ENCODE measurements at regions not wholly inside any gene's neighbourhood (a gene's known extent, or its start where the extent isn't known, plus 50 kb on each side); places are given as distances from the start of the nearest gene placed in this dataset.
A peak's percentile ranks its signal among the peaks of the same experiment; 100 is the strongest.
"Not testable (repeated sequence)": the region's sequence is repeated elsewhere in the genome, so short reads cannot be mapped to it uniquely, and the experiment has no call there.

- peak in 1 of 2 donors; percentile 6 for DNase-seq (ENCODE audit: extremely low read depth in 1 of 2, low read depth in 1 of 2)
Measured at GRCh38 chr21:36207577-36208320, 51.1 kb downstream of the DOP1B start.

- DNase-seq (ENCODE audit: extremely low read depth in 1 of 2, low read depth in 1 of 2), result no peak
Measured at GRCh38 chr21:36208326-36209013, 51.8 kb downstream of the DOP1B start.

- DNase-seq (ENCODE audit: extremely low read depth in 1 of 2, low read depth in 1 of 2), result peak in 1 of 2 donors; percentile 25
Measured at GRCh38 chr21:36209626-36210171, 53.1 kb downstream of the DOP1B start.

GRCh38 chr21:36210779-36211659 lies 54.4 kb downstream of the DOP1B start:
- no peak for DNase-seq (ENCODE audit: extremely low read depth in 1 of 2, low read depth in 1 of 2)

- no peak for DNase-seq (ENCODE audit: extremely low read depth in 1 of 2, low read depth in 1 of 2)
Measured at GRCh38 chr21:36211660-36212512, 55.3 kb downstream of the DOP1B start.

- DNase-seq (ENCODE audit: extremely low read depth in 1 of 2, low read depth in 1 of 2), result no peak
Measured at GRCh38 chr21:36212513-36212780, 55.8 kb downstream of the DOP1B start.

GRCh38 chr21:36214561-36214960 lies 57.9 kb downstream of the DOP1B start:
- DNase-seq (ENCODE audit: extremely low read depth in 1 of 2, low read depth in 1 of 2), result no peak

GRCh38 chr21:36217743-36218142 lies 61.1 kb downstream of the DOP1B start:
- no peak for DNase-seq (ENCODE audit: extremely low read depth in 1 of 2, low read depth in 1 of 2)

- DNase-seq (ENCODE audit: extremely low read depth in 1 of 2, low read depth in 1 of 2), result no peak
Measured at GRCh38 chr21:36218691-36219090, 62.1 kb downstream of the DOP1B start.

- no peak for DNase-seq (ENCODE audit: extremely low read depth in 1 of 2, low read depth in 1 of 2)
Measured at GRCh38 chr21:36223451-36223850, 66.8 kb downstream of the DOP1B start.

GRCh38 chr21:36229181-36229580 lies 72.6 kb downstream of the DOP1B start:
- no peak for DNase-seq (ENCODE audit: extremely low read depth in 1 of 2, low read depth in 1 of 2)

GRCh38 chr21:36231444-36231843 lies 74.8 kb downstream of the DOP1B start:
- DNase-seq (ENCODE audit: extremely low read depth in 1 of 2, low read depth in 1 of 2), result not testable (repeated sequence)

GRCh38 chr21:36232641-36233040 lies 76.0 kb downstream of the DOP1B start:
- DNase-seq (ENCODE audit: extremely low read depth in 1 of 2, low read depth in 1 of 2), result no peak

- no peak for DNase-seq (ENCODE audit: extremely low read depth in 1 of 2, low read depth in 1 of 2)
Measured at GRCh38 chr21:36235058-36235582, 78.5 kb downstream of the DOP1B start.

- no peak for DNase-seq (ENCODE audit: extremely low read depth in 1 of 2, low read depth in 1 of 2)
Measured at GRCh38 chr21:36236052-36236730, 79.6 kb downstream of the DOP1B start.

- no peak for DNase-seq (ENCODE audit: extremely low read depth in 1 of 2, low read depth in 1 of 2)
Measured at GRCh38 chr21:36237441-36237840, 80.8 kb downstream of the DOP1B start.

- no peak for DNase-seq (ENCODE audit: extremely low read depth in 1 of 2, low read depth in 1 of 2)
Measured at GRCh38 chr21:36239585-36239984, 80.4 kb upstream of the MORC3 start.

- no peak for DNase-seq (ENCODE audit: extremely low read depth in 1 of 2, low read depth in 1 of 2)
Measured at GRCh38 chr21:36241717-36242116, 78.3 kb upstream of the MORC3 start.

- no peak for DNase-seq (ENCODE audit: extremely low read depth in 1 of 2, low read depth in 1 of 2)
Measured at GRCh38 chr21:36245115-36245514, 74.9 kb upstream of the MORC3 start.

GRCh38 chr21:36245649-36246048 lies 74.3 kb upstream of the MORC3 start:
- no peak for DNase-seq (ENCODE audit: extremely low read depth in 1 of 2, low read depth in 1 of 2)

All from stimulated activated CD8-positive, alpha-beta memory T cell treated with anti-CD3 and anti-CD28 coated beads, Interleukin-7, amount 100 ng/mL, for 48 hours (primary cell).